Superior temporal gyrus (tissue), 1 donor: ENCODE measurements at regions not wholly inside any gene's neighbourhood (a gene's known extent, or its start where the extent isn't known, plus 50 kb on each side); places are given as distances from the start of the nearest gene placed in this dataset.

Source experiments
- DNase-seq: peaks from one replicate; pipeline ENCODE4 v3.0.0-alpha.2; 2016; ENCODE audit errors: extremely low spot score

DNA sequence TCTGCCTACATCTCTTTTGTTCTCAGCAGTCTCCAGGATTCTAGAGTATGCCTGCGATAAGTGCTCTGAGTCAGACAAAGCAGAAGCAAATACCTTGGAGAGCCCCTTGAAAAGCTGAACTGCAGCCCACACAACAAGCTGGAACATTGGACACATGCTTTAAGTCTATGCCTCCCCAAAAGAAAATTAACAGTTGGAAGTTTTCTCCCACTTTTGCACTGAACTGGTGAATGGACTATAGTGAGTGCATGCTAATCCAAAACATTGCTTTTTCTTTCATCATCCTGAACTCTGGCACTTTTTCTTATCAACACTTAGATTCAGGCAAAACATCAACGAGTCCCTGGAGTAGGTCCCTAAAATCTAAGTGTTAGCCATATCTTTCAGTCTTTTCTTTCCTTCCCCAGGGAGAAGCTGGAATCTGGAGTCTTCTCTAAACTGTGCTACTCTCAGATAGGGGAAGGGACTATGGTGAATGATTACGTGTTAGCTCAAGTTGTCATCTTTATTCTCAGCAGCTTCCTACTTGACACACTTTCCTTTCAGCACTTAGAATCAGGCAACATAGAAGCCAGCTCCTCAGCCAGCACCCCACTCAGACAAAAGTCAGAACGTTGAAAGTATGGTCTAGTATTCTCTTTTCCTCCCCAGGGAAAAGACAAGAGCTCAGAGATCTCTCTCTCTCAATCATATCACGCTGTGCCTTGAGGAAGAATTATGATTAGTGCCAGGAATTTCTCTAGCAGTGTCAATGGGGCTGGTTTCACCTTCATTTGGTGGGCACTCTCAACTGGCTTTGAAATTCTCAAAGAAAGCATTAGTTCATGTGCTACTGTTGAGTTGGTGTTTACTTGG, 811.0 kb upstream of the GJE1 start:
- peak; percentile 14 for DNase-seq

DNA sequence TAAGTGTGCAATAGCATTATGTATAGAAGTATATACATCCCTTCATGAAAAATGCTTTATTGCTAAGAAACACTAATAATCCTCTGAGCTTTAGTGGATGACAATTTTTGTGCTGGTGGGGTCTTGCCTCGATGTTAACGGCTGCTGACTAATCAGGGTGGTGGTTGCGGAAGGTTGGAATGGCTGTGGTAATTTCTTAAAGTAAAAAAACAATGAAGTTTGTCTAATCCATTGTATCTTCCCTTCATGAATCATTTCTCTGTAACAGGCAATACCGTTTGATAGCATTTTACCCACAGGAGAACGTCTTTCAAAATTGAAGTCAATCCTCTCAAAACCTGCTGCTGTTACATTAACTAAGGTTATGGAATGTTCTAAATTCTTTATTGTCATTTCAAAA, 816.5 kb upstream of the GJE1 start:
- no peak for DNase-seq

DNA sequence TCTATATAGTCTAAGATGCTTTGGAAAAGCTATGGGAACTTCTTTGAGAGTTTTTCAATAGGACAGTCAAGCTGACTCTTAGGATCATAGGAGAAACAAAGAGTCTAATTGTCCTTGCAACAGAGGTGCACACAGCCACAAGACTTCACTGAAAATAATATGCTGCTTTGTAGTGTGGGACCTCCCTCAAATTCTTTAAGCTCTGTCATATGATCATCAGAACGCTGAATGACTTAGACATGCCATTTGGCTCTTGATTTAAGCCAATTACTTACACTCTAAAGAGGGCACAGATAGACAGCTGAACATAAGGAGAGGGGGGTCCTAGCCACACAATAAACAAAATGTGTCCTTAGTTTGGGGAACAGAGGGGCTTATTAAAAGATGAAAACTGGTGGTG, 818.7 kb upstream of the GJE1 start:
- DNase-seq = no peak

DNA sequence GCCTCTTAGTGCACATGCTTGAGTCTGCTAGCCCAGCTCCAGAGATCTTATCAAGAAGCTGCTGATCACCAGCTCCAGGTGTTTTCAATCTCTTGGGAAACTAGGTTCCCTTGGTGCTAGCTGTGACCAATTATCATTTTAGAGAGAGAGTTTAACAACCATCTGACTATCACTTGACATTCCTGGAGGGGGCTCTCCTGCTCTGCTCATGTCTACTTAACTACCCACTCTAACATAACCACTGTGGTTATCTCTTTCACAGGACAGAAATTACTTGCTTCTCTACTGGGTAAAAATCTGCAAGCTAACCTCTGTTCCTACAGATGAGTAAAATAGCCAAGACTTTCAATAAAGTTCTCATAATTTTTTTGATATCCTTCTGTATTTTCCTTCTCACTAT, 823.4 kb upstream of the GJE1 start:
- DNase-seq = no peak

DNA sequence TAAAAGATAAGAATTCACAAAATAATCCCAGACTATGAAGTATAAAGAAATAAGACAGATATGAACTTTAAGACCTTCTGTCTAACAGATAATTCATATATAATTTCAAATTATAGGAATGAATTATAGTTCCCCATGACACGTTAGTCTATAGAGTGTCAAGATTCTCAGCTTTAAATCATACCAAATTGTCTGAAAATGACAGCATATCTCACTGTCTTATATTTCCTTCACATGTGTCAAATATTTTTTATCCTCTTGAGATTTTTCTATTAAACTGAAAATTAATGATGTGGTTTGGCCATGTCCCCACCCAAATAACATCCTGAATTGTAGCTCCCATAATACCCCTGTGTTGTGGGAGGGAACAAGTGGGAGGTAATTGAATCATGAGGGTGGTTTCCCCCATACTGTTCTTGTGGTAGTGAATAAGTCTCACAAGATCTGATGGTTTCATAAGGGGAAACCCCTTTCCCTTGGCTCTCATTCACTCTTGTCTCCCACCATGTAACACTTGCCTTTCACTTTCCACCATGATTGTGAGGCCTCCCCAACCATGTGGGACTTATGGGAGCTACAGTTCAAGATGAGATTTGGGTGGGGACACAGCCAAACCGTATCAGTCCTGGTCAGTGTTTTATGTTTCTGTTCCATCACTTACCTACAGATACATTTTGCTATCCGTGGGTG, 825.3 kb upstream of the GJE1 start:
- no peak for DNase-seq

DNA sequence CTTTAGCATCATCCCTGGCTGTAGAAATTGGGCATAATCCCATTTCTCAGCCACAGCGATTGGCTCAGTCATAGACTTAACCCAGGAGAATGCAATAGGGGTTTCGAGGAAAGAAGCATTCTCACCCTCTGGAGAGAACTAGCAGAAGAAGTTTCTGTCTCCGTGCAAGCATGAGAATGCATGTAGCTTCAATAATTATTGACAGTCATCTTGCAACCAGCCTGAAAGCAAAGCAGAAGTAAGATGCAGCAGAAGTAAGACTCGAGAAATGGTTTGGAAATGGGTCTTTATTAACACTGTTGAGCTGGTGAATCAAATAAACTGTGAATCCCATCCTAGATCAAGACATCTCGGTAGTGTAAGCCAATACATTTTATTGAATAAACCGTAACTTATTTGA, 828.8 kb upstream of the GJE1 start:
- no peak for DNase-seq

DNA sequence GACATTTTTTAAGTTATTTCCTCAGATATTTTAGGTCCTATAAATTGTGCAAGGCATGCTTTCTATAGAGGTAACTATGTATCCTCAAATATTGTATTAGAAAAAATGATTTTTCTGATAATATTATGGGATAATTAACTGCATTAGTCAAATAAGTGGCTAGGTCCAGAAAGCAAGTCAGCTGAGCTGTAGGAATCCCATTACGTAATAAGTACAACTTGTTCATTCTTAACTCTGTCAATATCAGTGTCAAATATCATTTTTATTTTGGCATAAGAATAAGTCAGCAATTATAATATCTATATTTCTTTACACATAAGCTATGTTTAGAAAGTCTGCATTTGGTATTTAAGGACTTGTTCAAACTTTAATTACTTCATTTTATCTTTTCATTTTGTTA, 830.9 kb upstream of the GJE1 start:
- DNase-seq = no peak

DNA sequence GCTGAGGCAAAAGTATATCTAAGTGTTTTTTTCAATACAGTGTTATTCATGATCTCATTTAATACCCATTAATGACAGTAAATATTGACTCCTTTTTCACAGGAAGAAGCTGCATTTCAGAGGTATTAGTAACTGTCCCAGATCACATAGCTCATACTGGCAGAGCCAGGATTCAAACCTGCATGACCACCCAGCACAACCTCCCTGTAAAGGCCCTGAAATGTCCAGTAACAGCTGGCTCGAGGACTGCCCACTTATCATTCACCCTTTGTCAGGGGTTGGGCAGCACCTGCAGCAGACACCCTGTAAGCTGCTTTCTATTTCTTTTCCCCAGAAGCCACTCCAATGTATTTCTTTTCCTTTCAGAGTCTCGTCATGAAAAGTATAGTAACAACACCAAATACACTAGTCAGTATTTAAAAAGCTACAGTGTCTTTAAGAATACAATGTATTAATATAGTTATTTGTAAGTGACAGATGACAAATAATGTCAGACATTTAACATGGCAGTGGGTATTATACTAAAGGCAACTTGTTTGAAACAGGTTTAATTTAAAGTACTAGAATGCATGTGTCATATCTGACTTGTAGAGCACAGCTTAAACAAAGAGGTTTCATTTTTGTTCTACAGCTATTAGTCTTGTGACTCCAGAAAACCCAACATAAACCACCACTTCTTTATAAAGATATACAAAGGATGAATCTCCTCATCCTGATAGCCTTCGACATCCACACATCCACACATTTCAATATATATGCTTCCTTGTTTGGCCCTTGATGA, 841.6 kb upstream of the GJE1 start:
- no peak for DNase-seq

DNA sequence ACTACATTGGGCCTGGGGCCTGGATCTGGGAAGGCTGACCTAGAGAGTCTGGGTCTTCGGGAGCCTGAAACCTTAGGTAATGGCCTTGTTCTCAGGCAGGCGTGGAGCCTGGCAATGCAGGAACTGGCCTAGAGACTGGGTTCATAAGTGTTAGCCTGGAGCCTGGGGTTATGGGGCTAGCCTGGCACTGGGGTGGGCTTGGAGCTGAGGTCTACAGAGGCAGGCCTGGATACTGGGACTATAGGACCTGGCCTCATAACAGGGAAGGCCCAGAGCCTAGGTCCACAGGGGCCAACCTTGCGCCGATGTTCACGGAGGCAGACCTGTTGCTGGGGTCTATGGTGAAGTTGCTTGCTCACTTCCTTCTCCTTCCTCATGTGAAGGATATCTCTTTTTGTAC, 843.8 kb upstream of the GJE1 start:
- no peak for DNase-seq

DNA sequence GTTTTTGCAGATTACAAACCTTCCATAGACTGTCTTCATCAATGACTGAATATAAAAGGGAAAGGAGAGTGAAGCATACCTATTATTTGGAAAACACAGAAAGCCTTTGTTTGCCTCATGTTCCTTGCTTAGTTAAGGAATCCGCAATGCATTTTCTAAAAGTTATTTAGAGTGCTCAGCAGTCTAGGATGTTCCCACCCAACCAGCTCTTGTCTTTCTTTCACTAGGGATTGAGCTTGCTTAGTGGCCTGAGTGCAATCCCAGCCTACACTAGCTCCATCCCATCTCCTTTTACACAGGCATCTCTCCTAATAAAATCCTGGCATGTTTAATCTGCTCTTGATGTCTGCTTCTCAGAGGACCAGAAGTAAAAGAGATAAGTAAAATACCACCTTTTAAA, 850.5 kb upstream of the GJE1 start:
- no peak for DNase-seq

DNA sequence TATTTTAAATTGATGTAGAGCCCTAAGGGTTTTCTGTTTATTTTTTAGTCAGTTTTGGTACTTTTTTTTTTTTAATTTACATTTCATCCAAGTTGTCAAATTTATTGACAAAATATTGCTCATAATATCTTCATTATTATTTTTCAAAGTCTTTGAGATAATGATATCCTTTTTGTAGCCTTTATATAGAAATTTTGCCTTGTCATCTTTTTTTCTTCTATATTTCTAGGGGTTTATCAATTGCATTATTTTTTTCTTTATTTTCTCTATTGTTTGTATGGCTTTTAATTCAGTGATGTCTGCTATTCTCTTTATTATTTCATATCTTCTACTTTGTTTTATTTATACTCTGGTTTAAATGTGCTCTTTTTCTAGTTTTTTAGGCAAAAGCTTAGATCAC, 863.0 kb upstream of the GJE1 start:
- no peak for DNase-seq

DNA sequence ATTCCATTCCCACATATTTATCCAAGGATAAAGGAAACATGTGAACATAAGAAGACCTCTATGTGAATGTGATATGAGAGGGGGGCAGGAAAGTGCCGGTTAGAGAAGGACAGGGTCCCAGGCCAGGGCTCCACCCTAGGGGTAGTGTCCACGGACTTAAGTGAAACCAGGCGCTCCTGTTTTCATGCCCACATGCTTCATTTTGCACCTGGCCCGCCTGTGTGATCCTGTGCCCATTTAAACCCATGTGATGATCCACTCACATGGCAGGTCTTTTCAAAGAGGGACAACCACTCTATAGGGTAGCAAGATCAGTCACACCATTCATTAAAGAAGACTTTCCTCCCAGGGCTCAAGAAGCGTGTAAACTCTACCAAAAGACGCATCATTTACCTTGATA, 865.3 kb upstream of the GJE1 start:
- no peak for DNase-seq

DNA sequence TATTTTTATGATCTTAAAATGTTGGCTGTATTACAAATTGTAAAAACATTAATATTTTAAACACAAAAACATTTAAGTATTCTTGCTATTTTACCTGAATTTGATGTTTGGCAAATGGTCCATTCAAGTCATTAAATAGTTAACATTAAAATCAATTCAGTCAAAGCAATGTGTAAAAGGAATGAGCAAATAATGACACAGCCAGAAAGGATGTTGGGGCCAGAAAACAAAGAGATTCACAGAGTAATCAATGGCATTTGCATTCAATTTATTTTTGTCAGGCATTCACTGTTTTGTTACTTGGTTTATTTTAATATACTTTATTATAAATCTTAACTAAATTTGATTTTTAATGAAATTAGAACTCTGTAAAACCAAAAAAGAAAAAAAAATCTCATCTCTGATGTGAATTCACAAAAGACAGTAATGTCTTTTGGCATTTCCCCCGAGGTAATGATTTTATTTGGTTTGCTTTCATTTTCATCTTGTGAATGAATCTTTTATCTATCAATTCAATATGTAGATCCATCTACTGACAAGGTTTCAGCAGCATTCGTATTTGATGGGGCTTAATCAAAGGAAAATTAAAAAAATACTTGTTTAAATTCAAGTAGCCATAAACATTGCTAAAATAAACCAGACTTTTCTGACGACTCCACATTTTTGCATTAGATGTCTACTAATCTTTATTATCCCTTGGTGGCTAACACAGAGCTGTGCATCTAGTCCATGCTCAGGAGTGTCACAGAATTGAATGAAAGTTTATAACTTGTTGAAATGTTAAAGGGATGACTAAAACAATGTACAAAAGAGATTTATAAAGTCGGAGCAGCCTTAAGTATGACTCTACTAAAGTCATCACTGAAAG, 866.7 kb upstream of the GJE1 start:
- DNase-seq = peak; percentile 17

DNA sequence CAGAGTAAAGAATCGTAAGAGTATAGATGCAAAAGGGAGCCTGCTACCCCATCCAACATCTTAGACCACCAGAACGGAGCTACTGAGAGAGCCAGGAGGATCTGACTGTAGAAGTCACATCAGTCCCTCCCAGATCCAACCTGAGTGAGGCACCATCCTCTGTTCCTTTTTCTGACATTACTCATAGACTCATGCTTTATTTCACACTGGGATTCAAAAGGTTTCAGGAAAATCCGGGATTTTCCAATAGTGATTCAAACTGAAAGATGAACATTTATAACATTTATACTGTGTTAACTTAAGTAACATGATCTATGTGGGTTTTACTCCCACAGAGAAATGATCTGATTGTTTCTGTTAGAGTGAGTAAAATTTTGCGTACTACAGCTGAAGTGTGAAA, 868.6 kb upstream of the GJE1 start:
- DNase-seq = peak; percentile 32

DNA sequence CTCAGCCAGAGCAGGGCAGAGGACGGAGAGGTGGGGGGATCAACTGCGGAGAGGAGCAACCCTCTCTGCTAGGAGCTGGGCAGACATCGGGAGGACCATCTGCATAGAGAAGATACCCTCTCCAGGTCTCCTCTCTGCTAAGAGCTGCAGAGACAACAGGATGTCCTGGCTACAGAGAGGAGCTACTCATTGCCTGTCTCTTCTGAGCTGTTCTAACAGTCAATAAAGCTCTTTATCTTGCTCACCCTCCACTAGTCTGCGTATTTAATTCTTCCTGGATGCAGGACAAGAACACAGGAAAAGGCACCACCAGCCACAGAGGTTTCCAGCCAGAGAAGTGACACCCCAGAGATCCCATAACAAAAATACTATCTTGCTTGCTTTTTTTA, 871.1 kb upstream of the GJE1 start:
- no peak for DNase-seq

DNA sequence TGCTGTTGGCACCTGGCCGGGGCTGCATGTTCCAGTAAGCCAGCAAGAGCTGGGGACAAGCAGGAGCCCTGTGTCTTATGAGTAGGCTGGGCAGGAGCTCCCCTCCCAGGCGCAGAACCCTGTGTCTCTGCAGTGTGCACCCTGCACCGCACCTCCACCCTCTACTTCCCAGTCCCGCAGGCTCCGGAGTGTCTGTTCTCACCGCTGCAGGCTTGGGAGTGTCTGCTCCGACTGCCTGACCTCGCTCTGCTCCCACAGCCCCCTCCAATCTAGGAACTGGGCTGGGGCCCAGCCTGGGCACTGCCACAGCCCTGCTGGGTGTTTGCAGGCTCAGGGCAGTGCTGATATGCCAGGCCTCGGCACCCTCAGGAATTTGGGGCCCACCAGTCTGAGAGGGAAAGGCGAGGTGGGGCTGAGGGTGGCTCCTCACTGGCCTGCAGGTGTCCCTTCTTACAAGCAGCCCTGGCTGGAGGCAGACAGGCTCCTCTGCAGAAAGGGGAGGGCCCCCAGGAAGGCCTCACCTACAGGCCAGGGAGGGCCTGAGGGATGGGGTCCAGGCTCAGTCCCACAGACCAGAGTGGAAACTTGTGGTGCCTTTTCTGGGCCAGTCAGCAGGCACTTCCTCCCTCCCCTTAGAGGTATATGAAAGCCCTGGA, 871.6 kb upstream of the GJE1 start:
- DNase-seq = no peak

DNA sequence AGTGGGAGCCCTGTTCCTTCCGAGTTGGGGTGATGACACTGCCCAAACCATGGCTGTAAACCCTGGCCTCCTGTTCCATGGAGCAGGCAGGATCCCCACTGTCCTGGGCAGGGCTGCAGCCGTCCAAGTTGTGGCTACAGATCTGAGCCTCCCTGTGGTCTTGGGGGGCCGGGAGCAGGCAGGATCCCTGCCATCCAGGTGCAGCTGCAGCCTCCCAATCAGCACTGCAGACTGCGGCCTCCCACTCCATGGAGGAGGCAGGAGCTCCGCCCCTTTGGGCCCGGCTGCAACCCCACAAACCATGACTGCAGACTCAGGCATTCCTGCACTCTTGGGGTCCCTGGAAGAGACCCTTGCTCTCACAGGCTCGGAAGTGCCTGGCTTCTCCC, 872.1 kb upstream of the GJE1 start:
- DNase-seq = no peak

DNA sequence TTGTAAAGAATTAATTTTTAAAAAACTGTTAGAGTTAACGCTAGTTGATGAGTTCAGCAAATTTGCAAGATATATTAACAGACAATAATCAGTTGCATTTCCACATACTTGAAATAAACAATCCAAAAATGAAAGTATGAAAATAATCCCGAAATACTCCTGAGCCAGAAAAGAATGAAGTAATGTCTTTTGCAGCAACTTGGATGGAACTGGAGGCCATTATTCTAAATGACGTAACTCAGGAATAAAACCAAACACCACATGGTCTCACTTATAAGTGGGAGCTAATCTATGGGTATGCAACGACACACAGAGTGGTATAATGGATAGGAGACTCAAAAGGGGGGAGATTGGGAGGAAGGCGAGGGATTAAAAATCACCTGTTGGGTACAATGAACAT, 872.9 kb upstream of the GJE1 start:
- DNase-seq = no peak

DNA sequence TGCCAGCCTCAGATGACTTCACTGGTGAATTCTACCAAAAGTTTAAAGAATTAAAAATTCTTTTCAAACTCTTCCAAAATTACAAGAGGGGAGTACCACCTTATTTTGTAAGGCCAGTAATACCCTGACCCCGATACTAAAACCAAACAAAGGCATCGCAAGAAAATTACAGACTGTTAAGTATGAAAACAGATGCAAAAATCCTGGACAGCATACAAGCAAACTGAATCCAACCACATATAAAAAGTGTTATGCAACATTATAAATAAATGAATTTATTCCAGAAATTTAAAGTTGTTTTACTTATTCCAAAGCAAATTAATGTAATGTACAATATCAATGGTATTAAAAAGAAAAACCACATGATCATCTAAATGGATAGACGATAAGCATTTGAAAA, 873.6 kb upstream of the GJE1 start:
- DNase-seq = no peak

DNA sequence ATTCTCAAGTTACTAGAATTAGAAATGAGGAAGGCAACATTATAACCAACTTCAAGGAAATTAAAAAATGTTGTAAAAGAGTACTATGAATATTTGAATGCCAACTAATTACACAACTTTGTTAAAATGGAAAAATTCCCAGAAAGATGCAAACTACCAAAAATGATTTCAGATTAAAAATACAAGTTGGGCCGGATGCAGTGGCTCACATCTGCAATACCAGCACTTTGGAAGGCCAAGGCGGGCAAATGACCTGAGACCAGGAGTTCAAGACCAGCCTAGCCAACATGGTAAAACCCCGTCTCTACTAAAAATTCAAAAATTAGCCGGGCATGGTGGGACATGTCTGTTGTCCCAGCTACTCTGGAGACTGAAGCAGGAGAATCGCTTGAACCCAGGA, 874.2 kb upstream of the GJE1 start:
- DNase-seq = no peak

DNA sequence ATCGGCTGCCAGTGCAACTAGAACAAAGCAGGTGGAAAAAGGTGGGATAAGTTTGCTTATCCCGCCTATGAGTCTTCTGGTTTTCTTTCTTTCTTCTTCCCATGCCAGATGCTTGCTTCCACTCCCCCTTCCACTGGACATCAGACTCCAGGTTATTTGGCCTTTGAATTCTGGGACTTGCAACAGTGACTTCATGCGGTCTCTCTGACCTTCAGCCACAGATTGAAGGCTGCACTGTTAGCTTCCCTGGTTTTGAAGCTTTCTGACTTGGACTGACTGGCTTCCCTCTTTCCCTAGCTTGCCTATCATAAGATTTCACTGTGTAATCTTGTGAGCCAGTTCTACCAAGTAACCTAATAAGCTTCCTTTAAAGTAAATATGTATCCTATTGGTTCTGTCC, 878.4 kb upstream of the GJE1 start:
- DNase-seq = no peak
